Glomerular visceral epithelial cell (primary cell): ENCODE measurements at regions not wholly inside any gene's neighbourhood (a gene's known extent, or its start where the extent isn't known, plus 50 kb on each side); places are given as distances from the start of the nearest gene placed in this dataset.

Experiments
- DNase-seq: peaks from one replicate; pipeline ENCODE4 v3.0.0-alpha.2; 2016; ENCODE audit errors: extremely low spot score

- DNase-seq = no peak
Measured at GRCh38 chr2:221156062-221156734, 415.9 kb downstream of the EPHA4 start.

DNA sequence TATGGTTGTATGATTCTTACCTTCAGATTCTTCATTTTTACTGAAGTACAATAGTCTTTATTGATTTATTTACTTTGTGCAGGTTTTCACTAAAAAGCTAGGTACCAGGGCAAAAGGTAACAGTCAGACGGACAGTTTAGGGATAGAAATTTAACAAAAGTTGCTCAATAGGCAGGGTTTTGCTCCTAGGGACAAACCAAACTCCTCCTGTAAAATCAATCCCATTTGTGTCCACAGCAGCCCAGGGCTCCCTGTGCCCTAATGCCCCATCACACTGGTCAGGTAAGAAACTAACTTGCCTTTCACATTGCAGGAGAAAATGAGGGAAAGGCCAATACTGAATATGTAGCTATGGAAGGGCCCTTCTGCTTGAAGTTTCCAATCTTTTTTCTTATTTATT lies 410.9 kb downstream of the EPHA4 start:
- DNase-seq = no peak

DNA sequence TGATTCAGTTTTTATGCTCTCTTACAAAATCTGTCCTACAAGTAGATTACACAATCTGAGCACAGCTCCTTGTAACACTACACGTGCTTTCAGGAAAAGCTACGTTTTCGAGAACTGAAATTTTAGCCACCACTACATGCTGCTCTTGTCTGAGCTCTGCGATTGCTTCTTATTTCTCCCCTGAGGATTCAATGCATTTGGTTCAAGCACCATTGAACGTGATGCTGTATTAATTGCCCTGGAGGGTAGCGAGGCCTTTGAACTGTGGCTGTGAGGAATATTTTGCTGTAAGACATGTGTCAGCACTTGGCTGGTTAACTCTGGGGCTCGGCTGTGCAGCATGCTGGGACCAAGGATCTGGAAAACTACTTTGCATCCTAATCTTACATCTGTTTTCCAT lies 405.8 kb downstream of the EPHA4 start:
- no peak for DNase-seq

DNA sequence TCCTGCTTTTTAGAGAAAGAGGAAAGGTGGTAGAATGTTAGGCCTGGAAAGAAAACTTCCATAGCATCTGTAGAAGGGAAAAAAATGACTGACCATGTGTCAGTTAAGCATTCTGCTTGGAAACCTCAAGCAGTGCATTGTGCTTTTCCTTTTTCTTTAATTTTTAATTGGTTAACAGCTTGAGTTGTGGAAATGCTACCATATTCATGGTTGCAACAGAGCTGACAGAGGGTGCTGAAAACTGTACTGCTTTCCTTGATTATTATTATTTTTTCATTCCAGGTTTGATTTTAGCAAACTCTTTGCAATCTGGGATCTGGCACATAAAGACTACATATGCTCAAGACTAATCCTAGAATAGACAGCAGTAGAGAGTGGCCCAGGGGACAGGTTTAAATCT lies 404.5 kb downstream of the EPHA4 start:
- DNase-seq = no peak

DNA sequence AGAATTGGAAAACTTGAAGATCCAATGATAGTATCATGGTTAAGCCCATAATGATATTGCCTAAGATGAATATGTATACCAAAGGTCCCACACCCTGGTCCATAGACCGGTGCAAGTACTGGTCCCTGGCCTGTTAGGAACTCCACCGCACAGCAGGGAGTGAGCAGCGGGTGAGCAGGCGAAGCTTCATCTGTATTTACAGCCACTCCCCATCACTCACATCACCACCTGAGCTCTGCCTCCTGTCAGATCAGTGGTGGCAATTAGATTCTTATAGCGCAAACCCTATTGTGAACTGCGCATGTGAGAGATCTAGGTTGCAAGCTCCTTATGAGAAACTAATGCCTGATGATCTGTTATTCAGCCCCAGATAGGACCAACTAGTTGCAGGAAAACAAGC lies 402.4 kb downstream of the EPHA4 start:
- DNase-seq = no peak

- DNase-seq = no peak
Measured at GRCh38 chr2:221170548-221170947, 401.6 kb downstream of the EPHA4 start.

DNA sequence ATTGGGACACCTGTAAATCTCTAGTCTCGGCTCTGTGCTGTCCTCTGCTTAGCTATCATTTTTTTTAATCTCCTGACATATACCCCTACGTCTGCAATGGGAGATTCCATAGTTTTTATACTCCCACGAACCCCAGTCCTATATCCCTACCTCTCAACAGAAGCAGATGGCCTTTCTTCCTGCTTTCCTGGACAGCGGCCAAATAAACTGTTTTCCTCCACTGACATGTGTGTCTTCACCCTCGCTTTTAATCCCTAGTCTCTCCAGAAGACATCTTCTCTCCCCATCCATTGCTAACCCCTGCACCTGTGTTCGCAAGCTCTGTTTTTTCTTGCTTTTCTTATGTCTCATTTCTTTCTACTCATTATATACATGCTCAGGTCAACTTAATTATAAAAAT lies 395.4 kb downstream of the EPHA4 start:
- no peak for DNase-seq

- DNase-seq = no peak
Measured at GRCh38 chr2:221178139-221178538, 394.0 kb downstream of the EPHA4 start.

- DNase-seq = no peak
Measured at GRCh38 chr2:221186873-221187272, 385.2 kb downstream of the EPHA4 start.

GRCh38 chr2:221189431-221190067 lies 382.6 kb downstream of the EPHA4 start:
- no peak for DNase-seq

DNA sequence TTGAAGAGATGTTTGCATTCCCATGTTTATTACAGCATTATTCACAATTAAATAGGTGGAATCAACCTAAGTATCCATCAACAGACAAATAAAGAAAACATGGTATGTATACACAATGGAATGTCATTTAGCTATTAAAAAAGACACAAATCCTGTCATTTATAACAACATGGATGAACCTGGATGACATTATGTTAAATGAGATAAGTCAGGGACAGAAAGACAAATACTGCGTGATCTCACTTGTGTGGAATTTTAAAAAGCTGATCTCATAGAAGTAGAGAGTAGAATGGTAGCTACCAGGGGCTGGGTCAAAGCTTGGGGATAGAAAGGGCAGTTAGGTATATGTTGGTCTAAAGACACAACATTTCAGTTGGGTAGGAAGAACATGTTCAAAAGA lies 376.3 kb downstream of the EPHA4 start:
- DNase-seq = no peak

DNA sequence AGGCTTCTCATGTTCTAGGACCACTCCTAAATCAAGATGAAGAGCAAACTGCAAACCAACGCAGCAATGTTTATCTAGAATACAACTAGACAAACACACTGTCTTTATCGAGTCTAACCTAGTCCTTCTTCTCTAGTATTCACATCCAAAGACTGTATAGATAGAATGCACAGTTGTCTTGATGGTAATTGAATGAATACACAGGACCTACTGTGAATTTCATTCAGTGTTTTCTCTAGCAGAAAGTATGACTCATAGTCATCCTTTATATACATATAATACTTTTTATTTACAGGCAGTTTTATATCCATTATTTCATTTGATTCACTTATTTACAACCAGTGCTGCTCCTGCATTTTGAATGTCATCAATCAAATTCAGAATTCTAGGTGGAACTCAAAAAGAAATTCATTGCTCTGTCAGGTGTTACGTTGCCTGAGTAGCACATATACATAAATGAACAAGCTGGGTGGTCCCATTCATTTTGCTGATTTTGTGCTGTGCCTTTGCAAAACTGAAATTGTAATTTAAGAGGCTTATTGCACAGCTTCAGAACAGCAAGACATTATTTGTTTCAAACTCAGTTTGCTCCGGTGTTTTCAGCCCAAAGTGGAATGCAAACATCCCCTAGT lies 374.8 kb downstream of the EPHA4 start:
- DNase-seq = no peak

GRCh38 chr2:221198309-221198708 lies 373.8 kb downstream of the EPHA4 start:
- no peak for DNase-seq

DNA sequence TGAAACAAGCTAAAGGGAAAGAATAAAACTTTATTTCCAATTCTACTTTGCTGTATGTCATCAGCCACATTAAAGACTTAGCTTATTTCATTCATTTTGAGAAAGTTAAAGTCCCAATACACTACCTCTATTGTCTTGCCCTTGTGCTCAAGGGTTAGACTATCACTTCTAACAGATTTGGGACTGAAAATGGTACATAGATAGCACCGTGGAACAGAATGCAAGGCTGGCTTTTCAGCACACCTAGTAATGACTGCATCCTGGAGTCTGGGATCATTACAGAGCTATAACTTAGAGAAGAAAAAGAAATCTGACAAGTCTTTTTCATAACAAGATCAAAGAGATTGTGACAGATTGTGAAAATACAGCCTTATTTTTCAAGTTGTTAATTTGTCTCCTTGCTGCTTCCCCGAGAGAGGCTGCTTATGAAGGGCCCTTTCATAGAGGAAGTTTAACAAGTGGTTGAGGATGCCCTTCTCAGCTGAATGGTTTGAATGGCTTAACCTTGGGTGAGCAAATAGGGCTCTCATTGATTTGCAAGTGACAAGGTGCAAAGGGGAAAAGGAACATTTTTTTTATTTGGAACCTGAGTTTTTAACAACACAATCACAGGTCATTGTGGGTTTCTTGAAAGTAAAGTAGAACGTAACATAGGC lies 371.8 kb downstream of the EPHA4 start:
- no peak for DNase-seq

- no peak for DNase-seq
Measured at GRCh38 chr2:221202431-221202830, 369.7 kb downstream of the EPHA4 start.

GRCh38 chr2:221203125-221203524 lies 369.0 kb downstream of the EPHA4 start:
- DNase-seq = no peak

DNA sequence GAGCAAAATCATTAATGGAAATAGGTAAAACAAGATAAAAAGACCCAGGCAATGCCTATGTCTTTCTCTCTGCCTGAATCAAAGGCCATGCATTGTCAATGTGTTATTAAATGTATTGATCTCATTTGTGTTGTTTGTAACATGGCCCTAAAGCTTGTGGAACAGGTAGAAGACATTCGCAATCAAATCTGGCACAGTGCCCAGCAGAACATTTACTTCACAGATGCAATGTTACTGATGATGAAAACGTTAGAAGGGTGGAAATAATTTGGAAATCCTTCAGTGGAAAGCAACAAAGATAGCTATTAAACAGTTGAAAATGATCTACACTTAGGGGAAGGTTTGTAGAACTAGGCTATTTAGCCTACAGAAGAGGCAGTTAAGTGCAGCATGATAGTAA lies 368.2 kb downstream of the EPHA4 start:
- DNase-seq = no peak

- no peak for DNase-seq
Measured at GRCh38 chr2:221204699-221205098, 367.4 kb downstream of the EPHA4 start.

GRCh38 chr2:221205103-221205673 lies 366.9 kb downstream of the EPHA4 start:
- DNase-seq = no peak

- no peak for DNase-seq
Measured at GRCh38 chr2:221210686-221211085, 361.4 kb downstream of the EPHA4 start.

- DNase-seq = no peak
Measured at GRCh38 chr2:221211653-221212052, 360.5 kb downstream of the EPHA4 start.

DNA sequence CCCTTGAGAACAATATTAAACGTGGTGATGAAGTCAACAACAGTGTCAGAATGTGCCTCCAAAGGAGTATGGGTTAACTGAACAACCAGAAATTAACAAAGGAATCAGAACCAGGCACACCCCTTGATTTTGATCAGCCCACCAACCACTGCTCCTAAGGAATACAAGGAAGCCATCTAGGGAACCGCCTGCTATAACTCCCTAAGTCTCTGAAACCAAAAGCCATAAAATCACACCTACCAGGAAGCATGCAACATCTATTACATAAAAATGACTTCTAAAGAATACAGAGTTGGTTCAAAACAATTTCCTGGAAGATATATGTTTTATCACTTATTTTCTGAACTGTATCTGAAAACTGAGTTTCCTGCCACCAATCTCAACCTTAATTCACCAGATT lies 360.0 kb downstream of the EPHA4 start:
- DNase-seq = no peak

DNA sequence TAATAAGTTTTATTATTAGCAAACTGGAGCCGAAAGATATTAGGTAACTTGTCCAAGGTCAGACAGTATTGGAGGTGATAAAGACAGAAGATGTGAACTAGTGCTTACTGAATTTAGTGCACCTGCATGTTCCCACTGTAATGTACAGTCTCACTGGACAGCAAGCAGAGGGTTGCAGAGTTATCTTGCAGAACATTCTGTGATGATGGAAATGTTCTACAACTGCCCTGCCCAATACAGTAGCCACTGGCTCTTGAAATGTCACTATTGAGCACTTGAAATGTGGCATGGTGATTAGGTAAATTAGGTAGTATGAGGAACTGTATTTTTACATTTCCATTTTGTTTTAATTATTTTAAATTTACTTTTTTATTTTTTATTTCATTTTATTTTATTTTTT lies 356.6 kb downstream of the EPHA4 start:
- DNase-seq = no peak
